ENCODE measurements at regions not wholly inside any gene's neighbourhood (a gene's known extent, or its start where the extent isn't known, plus 50 kb on each side); places are given as distances from the start of the nearest gene placed in this dataset.

DNA sequence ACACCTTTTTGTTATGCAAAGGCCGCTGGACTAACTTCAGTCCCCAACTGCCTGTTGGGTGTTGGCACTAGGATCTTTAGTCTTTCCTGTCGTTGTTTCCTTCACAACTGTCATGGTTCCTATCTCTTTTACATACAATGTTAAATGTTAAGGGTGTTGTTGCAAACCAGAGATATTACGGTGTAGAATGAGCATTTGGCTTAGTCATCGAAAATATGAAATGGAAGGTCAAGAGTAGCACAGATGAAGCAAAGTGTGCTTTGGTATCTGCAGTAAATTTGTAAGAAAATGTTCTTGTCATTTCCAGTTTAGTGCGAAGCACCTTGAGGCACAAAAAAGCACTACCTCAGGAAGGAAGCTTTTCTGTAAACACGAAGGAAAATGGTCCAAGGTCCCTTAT is 751.3 kb upstream of the LRFN5 start:
- Histone ChIP-seq H3K27ac (no peak overlapping the region), H3K4me1 (no peaks in the 10 kb centered on the region), H3K9me3 (no peaks in the 10 kb centered on the region), H3K27me3 (ENCODE audit: insufficient read depth in 3 of 3, low read length in 2 of 3) (no peaks in the 10 kb centered on the region), H3K4me3 (no peak overlapping the region), H3K36me3 (ENCODE audit: insufficient read depth in 1 of 2, low read depth in 1 of 2) (no peaks in the 10 kb centered on the region)
- TF ChIP-seq, protein P1, sequence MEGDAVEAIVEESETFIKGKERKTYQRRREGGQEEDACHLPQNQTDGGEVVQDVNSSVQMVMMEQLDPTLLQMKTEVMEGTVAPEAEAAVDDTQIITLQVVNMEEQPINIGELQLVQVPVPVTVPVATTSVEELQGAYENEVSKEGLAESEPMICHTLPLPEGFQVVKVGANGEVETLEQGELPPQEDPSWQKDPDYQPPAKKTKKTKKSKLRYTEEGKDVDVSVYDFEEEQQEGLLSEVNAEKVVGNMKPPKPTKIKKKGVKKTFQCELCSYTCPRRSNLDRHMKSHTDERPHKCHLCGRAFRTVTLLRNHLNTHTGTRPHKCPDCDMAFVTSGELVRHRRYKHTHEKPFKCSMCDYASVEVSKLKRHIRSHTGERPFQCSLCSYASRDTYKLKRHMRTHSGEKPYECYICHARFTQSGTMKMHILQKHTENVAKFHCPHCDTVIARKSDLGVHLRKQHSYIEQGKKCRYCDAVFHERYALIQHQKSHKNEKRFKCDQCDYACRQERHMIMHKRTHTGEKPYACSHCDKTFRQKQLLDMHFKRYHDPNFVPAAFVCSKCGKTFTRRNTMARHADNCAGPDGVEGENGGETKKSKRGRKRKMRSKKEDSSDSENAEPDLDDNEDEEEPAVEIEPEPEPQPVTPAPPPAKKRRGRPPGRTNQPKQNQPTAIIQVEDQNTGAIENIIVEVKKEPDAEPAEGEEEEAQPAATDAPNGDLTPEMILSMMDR (IDR thresholded peaks at IDR 0.05): no peak
- no peak for ATAC-seq
- 82 to 87% (median 85%) methylated on average over 6 of the region's 6 CpGs for WGBS, 3 donors
- no peak for DNase-seq
- intact Hi-C loops (cut with DNase I): no loop called here

DNA sequence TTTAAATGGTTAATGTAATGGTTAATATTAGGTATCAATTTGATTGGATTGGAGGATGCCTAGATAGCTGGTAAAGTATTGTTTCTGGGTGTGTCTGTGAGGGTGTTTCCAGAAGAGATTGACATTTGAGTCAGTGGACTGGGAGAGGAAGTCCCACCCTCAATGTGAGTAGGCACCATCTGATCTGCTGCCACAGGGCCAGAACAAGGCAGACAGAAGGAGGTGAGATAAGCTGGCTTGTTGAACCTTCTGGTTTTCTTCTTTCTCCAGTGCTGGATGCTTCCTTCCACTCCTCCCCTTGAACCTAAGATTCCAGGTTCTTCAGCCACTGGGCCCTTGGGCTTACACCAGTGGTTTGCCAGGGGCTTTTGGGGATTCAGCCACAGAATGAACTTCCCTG is 756.5 kb upstream of the LRFN5 start:
- intact Hi-C loops (cut with DNase I): no loop called here
- Histone ChIP-seq H3K27me3 (ENCODE audit: insufficient read depth in 3 of 3, low read length in 2 of 3) (no peaks in the 10 kb centered on the region), H3K4me1 (no peaks in the 10 kb centered on the region), H3K4me3 (no peak overlapping the region), H3K9me3 (no peaks in the 10 kb centered on the region), H3K27ac (no peak overlapping the region), H3K36me3 (ENCODE audit: insufficient read depth in 1 of 2, low read depth in 1 of 2) (no peaks in the 10 kb centered on the region)
- DNase-seq: no peak
- ATAC-seq: no peak
- TF ChIP-seq, protein P1 (IDR thresholded peaks at IDR 0.05): no peak

DNA sequence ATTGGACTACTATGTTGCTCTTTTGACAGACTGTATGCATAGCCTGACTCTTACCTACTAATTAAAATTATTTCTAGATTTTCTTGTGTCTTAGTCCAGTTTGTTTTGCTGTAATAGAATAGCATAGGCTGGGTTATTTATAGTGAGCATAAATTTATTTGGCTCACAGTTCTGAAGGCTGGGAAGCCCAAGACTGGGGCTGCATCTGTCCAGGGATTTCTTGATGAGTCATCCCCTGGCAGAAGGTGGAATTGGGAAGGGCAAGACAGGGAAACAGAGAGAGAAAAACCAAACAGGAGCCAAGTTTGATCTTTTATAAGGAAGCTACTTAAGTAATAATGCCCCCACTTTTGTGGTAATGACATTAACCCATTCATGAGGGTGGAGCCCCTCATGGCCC is 759.2 kb upstream of the LRFN5 start:
- intact Hi-C loops (cut with DNase I): no loop called here
- no peak for ATAC-seq

DNA sequence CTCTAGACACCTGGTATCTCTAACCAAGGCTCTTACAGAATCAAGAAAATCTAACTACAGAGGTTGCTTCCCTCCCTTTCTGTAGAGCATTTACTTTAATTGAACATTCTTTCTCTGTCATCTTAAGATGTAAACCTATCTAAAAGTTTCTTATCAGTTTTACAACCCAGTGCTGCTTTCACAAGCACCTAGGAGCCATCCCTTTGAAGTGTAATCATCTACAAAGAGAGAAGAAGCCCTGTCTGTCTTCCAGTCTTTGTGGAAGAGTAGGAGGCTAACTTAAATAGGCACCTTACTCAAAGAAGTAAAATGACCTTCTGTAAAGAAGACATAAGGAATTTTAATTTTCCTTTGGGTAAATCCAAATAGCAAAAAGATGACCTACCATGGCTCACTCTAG is 763.9 kb upstream of the LRFN5 start:
- no peak overlapping the region for H3K27ac ChIP-seq
- H3K4me3 ChIP-seq: no peak overlapping the region
- H3K36me3 ChIP-seq (ENCODE audit: insufficient read depth in 1 of 2, low read depth in 1 of 2): no peaks in the 10 kb centered on the region
- DNase-seq: no peak
- TF ChIP-seq, protein P1 (IDR thresholded peaks at IDR 0.05): no peak
- H3K9me3 ChIP-seq: no peaks in the 10 kb centered on the region
- intact Hi-C loops (cut with DNase I): no loop called here
- no peaks in the 10 kb centered on the region for H3K4me1 ChIP-seq
- ATAC-seq: no peak
- no peaks in the 10 kb centered on the region for H3K27me3 ChIP-seq (ENCODE audit: insufficient read depth in 3 of 3, low read length in 2 of 3)

More for the DNA sequence above, 759.2 kb upstream of the LRFN5 start:
- no peaks in the 10 kb centered on the region for H3K9me3 ChIP-seq
- no peak overlapping the region for H3K4me3 ChIP-seq
- TF ChIP-seq, protein P1 (IDR thresholded peaks at IDR 0.05): no peak
- no peaks in the 10 kb centered on the region for H3K4me1 ChIP-seq
- no peak overlapping the region for H3K27ac ChIP-seq
- no peaks in the 10 kb centered on the region for H3K36me3 ChIP-seq (ENCODE audit: insufficient read depth in 1 of 2, low read depth in 1 of 2)
- no peak for DNase-seq
- H3K27me3 ChIP-seq (ENCODE audit: insufficient read depth in 3 of 3, low read length in 2 of 3): no peaks in the 10 kb centered on the region

DNA sequence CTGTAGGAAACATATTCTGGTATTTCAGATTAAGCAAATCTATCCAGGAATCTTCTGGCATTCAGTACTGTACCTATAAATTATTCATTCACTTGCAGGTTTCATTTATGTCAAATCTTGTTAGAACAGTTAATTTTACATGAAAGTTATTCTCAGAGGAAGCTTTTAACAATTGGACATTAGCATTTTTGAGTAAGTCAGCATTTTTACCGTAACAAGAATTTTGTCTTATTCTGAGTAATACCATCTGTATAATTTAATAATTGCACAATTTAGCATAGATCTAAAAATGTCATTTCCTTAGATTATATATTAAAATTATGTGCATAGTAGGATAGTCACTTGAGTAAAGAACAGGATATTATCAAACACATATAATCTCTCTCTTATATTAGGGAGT is 764.8 kb upstream of the LRFN5 start:
- ATAC-seq (no peak), DNase-seq (no peak)
- Histone ChIP-seq H3K4me3 (no peak overlapping the region), H3K27ac (no peak overlapping the region), H3K4me1 (no peaks in the 10 kb centered on the region), H3K36me3 (ENCODE audit: insufficient read depth in 1 of 2, low read depth in 1 of 2) (no peaks in the 10 kb centered on the region), H3K27me3 (ENCODE audit: insufficient read depth in 3 of 3, low read length in 2 of 3) (no peaks in the 10 kb centered on the region), H3K9me3 (no peaks in the 10 kb centered on the region)
- 50 to 62% (median 52%) methylated on average over 1 of the region's 1 CpG for WGBS, 3 donors
- intact Hi-C loops (cut with DNase I): no loop called here
- TF ChIP-seq, protein P1 (IDR thresholded peaks at IDR 0.05): no peak
